ENCODE measurements at regions not wholly inside any gene's neighbourhood (a gene's known extent, or its start where the extent isn't known, plus 50 kb on each side); places are given as distances from the start of the nearest gene placed in this dataset.

GRCh38 chr10:47077386-47077785 lies 166.2 kb downstream of the PTPN20 start:
- no peak for DNase-seq (ENCODE audit: low read depth in 4 of 4, low spot score in 1 of 4)

- DNase-seq (ENCODE audit: low read depth in 4 of 4, low spot score in 1 of 4) = no peak
Measured at GRCh38 chr10:47077941-47078340, 166.7 kb downstream of the PTPN20 start.

GRCh38 chr10:47078393-47079203 lies 167.4 kb downstream of the PTPN20 start:
- no peak for DNase-seq (ENCODE audit: low read depth in 4 of 4, low spot score in 1 of 4)

- no peak for DNase-seq (ENCODE audit: low read depth in 4 of 4, low spot score in 1 of 4)
Measured at GRCh38 chr10:47079204-47079580, 168.0 kb downstream of the PTPN20 start.

GRCh38 chr10:47081264-47081663 lies 170.0 kb downstream of the PTPN20 start:
- DNase-seq (ENCODE audit: low read depth in 4 of 4, low spot score in 1 of 4) = no peak

GRCh38 chr10:47082055-47082784 lies 171.0 kb downstream of the PTPN20 start:
- no peak for DNase-seq (ENCODE audit: low read depth in 4 of 4, low spot score in 1 of 4)

- DNase-seq (ENCODE audit: low read depth in 4 of 4, low spot score in 1 of 4) = no peak
Measured at GRCh38 chr10:47087667-47088066, 176.4 kb downstream of the PTPN20 start.

- DNase-seq (ENCODE audit: low read depth in 4 of 4, low spot score in 1 of 4) = no peak
Measured at GRCh38 chr10:47088656-47089354, 177.6 kb downstream of the PTPN20 start.

GRCh38 chr10:47090042-47090441 lies 178.8 kb downstream of the PTPN20 start:
- no peak for DNase-seq (ENCODE audit: low read depth in 4 of 4, low spot score in 1 of 4)

GRCh38 chr10:47090903-47091302 lies 179.7 kb downstream of the PTPN20 start:
- no peak for DNase-seq (ENCODE audit: low read depth in 4 of 4, low spot score in 1 of 4)

GRCh38 chr10:47091421-47091820 lies 180.2 kb downstream of the PTPN20 start:
- DNase-seq (ENCODE audit: low read depth in 4 of 4, low spot score in 1 of 4) = no peak

- DNase-seq (ENCODE audit: low read depth in 4 of 4, low spot score in 1 of 4) = no peak
Measured at GRCh38 chr10:47092376-47092775, 181.1 kb downstream of the PTPN20 start.

GRCh38 chr10:47092831-47093230 lies 181.6 kb downstream of the PTPN20 start:
- no peak for DNase-seq (ENCODE audit: low read depth in 4 of 4, low spot score in 1 of 4)

- DNase-seq (ENCODE audit: low read depth in 4 of 4, low spot score in 1 of 4) = no peak
Measured at GRCh38 chr10:47094126-47094525, 182.9 kb downstream of the PTPN20 start.

GRCh38 chr10:47094636-47095035 lies 183.4 kb downstream of the PTPN20 start:
- no peak for DNase-seq (ENCODE audit: low read depth in 4 of 4, low spot score in 1 of 4)

GRCh38 chr10:47095211-47095610 lies 184.0 kb downstream of the PTPN20 start:
- DNase-seq (ENCODE audit: low read depth in 4 of 4, low spot score in 1 of 4) = no peak

GRCh38 chr10:47095848-47096612 lies 184.8 kb downstream of the PTPN20 start:
- no peak for DNase-seq (ENCODE audit: low read depth in 4 of 4, low spot score in 1 of 4)

- no peak for DNase-seq (ENCODE audit: low read depth in 4 of 4, low spot score in 1 of 4)
Measured at GRCh38 chr10:47098238-47098637, 187.0 kb downstream of the PTPN20 start.

GRCh38 chr10:47098964-47099363 lies 187.7 kb downstream of the PTPN20 start:
- no peak for DNase-seq (ENCODE audit: low read depth in 4 of 4, low spot score in 1 of 4)

GRCh38 chr10:47099474-47099873 lies 188.2 kb downstream of the PTPN20 start:
- no peak for DNase-seq (ENCODE audit: low read depth in 4 of 4, low spot score in 1 of 4)

GRCh38 chr10:47101196-47101595 lies 190.0 kb downstream of the PTPN20 start:
- no peak for DNase-seq (ENCODE audit: low read depth in 4 of 4, low spot score in 1 of 4)

All from stimulated activated CD4-positive, alpha-beta T cell treated with anti-CD3 and anti-CD28 coated beads, Interleukin-1b, Interleukin-23, amount 100 ng/mL, for 24 hours (primary cell).